HCT116 (cell line): ENCODE measurements at regions not wholly inside any gene's neighbourhood (a gene's known extent, or its start where the extent isn't known, plus 50 kb on each side); places are given as distances from the start of the nearest gene placed in this dataset.

Source experiments
- ATAC-seq: fragments of 200-7000 bp; cut with Tn5 transposase; 2 replicates; pipeline ENCODE4 v1.9.1; 2020; ENCODE audit warnings: mild to moderate bottlenecking, moderate library complexity
- BruUV-seq: library from RNA; stranded (reverse); fragments of 400-500 nt; replicated peaks from 2 replicates; lab custom pipeline; 2021; lab: Mats Ljungman, UMichigan
- CTCF ChIA-PET: fragments of 300-600 bp; sonication (Branson Sonifier 250); formaldehyde crosslinking; loops from one replicate; lab custom pipeline; 2021; ENCODE audit warnings: antibody characterized with exemption; lab: Charles Lee
- POLR2A ChIA-PET: fragments of 300-600, 350-600 bp; sonication (Branson Sonifier 250); formaldehyde crosslinking; loops from one replicate; lab custom pipeline; 2021; ENCODE audit warnings: antibody characterized with exemption; lab: Charles Lee
- RAD21 ChIA-PET, 2 experiments: fragments of 300-600 bp; sonication (Branson Sonifier 250); formaldehyde crosslinking; loops; one replicate each; lab custom pipeline; 2023; ENCODE audit warnings: low total read pairs in 2 of 2; ENCODE audit not compliant: uncharacterized antibody in 2 of 2, unreplicated experiment in 2 of 2, low non-redundant PET in 1 of 2; lab: Charles Lee
- DNase-seq: peaks from one replicate; pipeline ENCODE4 v3.0.0-alpha.2; 2010; ENCODE audit warnings: low read depth, low spot score
- H2AFZ ChIP-seq: fragments of 200-600 bp; shearing (Covaris generic), sonication (generic); 2 replicates; pipeline ENCODE4 v1.6.1; 2017; ENCODE audit warnings: low read depth, mixed run types, mixed read lengths, antibody characterized with exemption, low read length; ENCODE audit not compliant: poor library complexity, severe bottlenecking
- H3K27ac ChIP-seq: 2 replicates; pipeline ENCODE4 v1.5.1; 2012; ENCODE audit warnings: low read depth, low read length
- H3K27me3 ChIP-seq: fragments of 200-600 bp; sonication (generic); 2 replicates; pipeline ENCODE4 v1.6.1; 2016; ENCODE audit warnings: mixed run types, low read length, mixed read lengths; ENCODE audit not compliant: insufficient read depth
- H3K36me3 ChIP-seq, 2 experiments: fragments of 200-500 bp in 1 of 2; fragments of 200-600 bp in 1 of 2; sonication (Bioruptor generic) in 1 of 2; sonication (generic) in 1 of 2; 2 replicates each; pipeline versions ENCODE4 v1.5.1 to v1.6.1; 2014 to 2016; ENCODE audit warnings: low read length in 2 of 2, inconsistent platforms in 1 of 2, mixed read lengths in 1 of 2, mixed run types in 1 of 2; ENCODE audit not compliant: insufficient read depth in 2 of 2, control insufficient read depth in 1 of 2
- H3K4me1 ChIP-seq, 2 experiments: fragments of 200-600 bp in 1 of 2; sonication (generic) in 1 of 2; 2 replicates each; pipeline versions ENCODE4 v1.5.1 to v1.6.1; 2012 to 2017; ENCODE audit warnings: low read length in 2 of 2, inconsistent platforms in 1 of 2, mild to moderate bottlenecking in 1 of 2, mixed read lengths in 1 of 2, mixed run types in 1 of 2, moderate library complexity in 1 of 2; ENCODE audit not compliant: insufficient read depth in 2 of 2, control insufficient read depth in 1 of 2
- H3K4me2 ChIP-seq: fragments of 200-600 bp; sonication (generic); 2 replicates; pipeline ENCODE4 v1.6.1; 2017; ENCODE audit warnings: mixed run types, low read length, mixed read lengths
- H3K4me3 ChIP-seq, 2 experiments: fragments of 200-600 bp in 1 of 2; sonication (generic) in 1 of 2; replicated peaks in 1 of 2; 2 replicates each; pipeline ENCODE4 v1.5.1; 2011 to 2016; ENCODE audit warnings: low read length in 2 of 2, control low read depth in 1 of 2, low read depth in 1 of 2, mild to moderate bottlenecking in 1 of 2, mixed read lengths in 1 of 2, mixed run types in 1 of 2
- H3K79me2 ChIP-seq: fragments of 200-600 bp; sonication (generic); 2 replicates; pipeline ENCODE4 v1.6.1; 2017; ENCODE audit warnings: mild to moderate bottlenecking, mixed run types, low read length, moderate library complexity, mixed read lengths; ENCODE audit not compliant: insufficient read depth
- H3K9ac ChIP-seq: fragments of 200-600 bp; sonication (generic); 2 replicates; pipeline ENCODE4 v1.6.1; 2016; ENCODE audit warnings: low read length, mixed read lengths
- H3K9me2 ChIP-seq: fragments of 200-600 bp; sonication (generic), shearing (Covaris generic); 2 replicates; pipeline ENCODE4 v1.6.1; 2017; ENCODE audit warnings: mixed run types, mild to moderate bottlenecking, moderate library complexity; ENCODE audit not compliant: insufficient read depth
- H3K9me3 ChIP-seq, 2 experiments: fragments of 200-500 bp in 1 of 2; fragments of 200-600 bp in 1 of 2; sonication (Bioruptor generic) in 1 of 2; sonication (generic) in 1 of 2; 2 replicates each; pipeline ENCODE4 v1.6.1; 2014 to 2017; ENCODE audit warnings: low read length in 2 of 2, mixed read lengths in 2 of 2, inconsistent platforms in 1 of 2, low read depth in 1 of 2, mild to moderate bottlenecking in 1 of 2, mixed run types in 1 of 2, moderate library complexity in 1 of 2; ENCODE audit not compliant: control insufficient read depth in 1 of 2, insufficient read depth in 1 of 2
- H4K20me1 ChIP-seq: fragments of 200-600 bp; sonication (generic), shearing (Covaris generic); 2 replicates; pipeline ENCODE4 v1.6.1; 2017; ENCODE audit warnings: mixed run types, mild to moderate bottlenecking, moderate library complexity; ENCODE audit not compliant: insufficient read depth
- ATF3 ChIP-seq: IDR thresholded peaks from 2 replicates; pipeline ENCODE4 v1.6.1; 2012
- CBX3 ChIP-seq: IDR thresholded peaks from 2 replicates; pipeline ENCODE4 v1.6.1; 2012; ENCODE audit warnings: low read depth
- CTCF ChIP-seq, 3 experiments: fragments of 200-600 bp in 1 of 3; sonication (generic) in 1 of 3; IDR thresholded peaks in 2 of 3; conservative IDR thresholded peaks in 1 of 3; 2 replicates each; pipeline ENCODE4 v1.5.1; 2012 to 2017; ENCODE audit warnings: low read depth in 2 of 3, low read length in 2 of 3, antibody characterized with exemption in 1 of 3, borderline replicate concordance in 1 of 3, control low read depth in 1 of 3, mild to moderate bottlenecking in 1 of 3, mixed read lengths in 1 of 3, mixed run types in 1 of 3, moderate library complexity in 1 of 3; ENCODE audit not compliant: insufficient read depth in 1 of 3
- EGR1 ChIP-seq: IDR thresholded peaks from 2 replicates; pipeline ENCODE4 v1.6.1; 2012; ENCODE audit warnings: low read depth
- ELF1 ChIP-seq: IDR thresholded peaks from 2 replicates; pipeline ENCODE4 v1.6.1; 2012; ENCODE audit warnings: low read depth, borderline replicate concordance
- FOSL1 ChIP-seq: IDR thresholded peaks from 2 replicates; pipeline ENCODE4 v1.6.1; 2012; ENCODE audit warnings: low read depth
- POLR2AphosphoS5 ChIP-seq: IDR thresholded peaks from 2 replicates; pipeline ENCODE4 v1.6.1; 2011; ENCODE audit warnings: mild to moderate bottlenecking, low read depth, low read length, moderate library complexity
- SRF ChIP-seq: IDR thresholded peaks from 2 replicates; pipeline ENCODE4 v1.6.1; 2012; ENCODE audit warnings: low read depth
- YY1 ChIP-seq: IDR thresholded peaks from 2 replicates; pipeline ENCODE4 v1.6.1; 2011; ENCODE audit warnings: low read length, low read depth, moderate library complexity, mild to moderate bottlenecking; ENCODE audit not compliant: insufficient replicate concordance; ENCODE audit errors: extremely low read depth
- ZBTB33 ChIP-seq: IDR thresholded peaks from 2 replicates; pipeline ENCODE4 v1.6.1; 2011; ENCODE audit warnings: mild to moderate bottlenecking, low read length, moderate library complexity; ENCODE audit not compliant: insufficient replicate concordance; ENCODE audit errors: extremely low read depth
- intact Hi-C: fragments of 100-400 bp; cut with micrococcal nuclease; formaldehyde crosslinking; loops from 2 replicates; pipeline ENCODE4 v1.10.0; 2022

- Histone ChIP-seq H3K4me3 (no peak overlapping the region), H4K20me1 (no peaks in the 10 kb centered on the region), H3K4me1 (peaks cover 0 to 29% of the 10 kb centered on the region in 2 experiments; a peak in 2 of 4 replicates), H3K27ac (no peak overlapping the region), H3K4me2 (peak overlapping the region; percentile 23), H3K27me3 (no peaks in the 10 kb centered on the region), H2AFZ (no peak overlapping the region), H3K9ac (no peak overlapping the region), H3K9me2 (no peaks in the 10 kb centered on the region), H3K79me2 (no peaks in the 10 kb centered on the region), H3K9me3 (no peaks in the 10 kb centered on the region), H3K36me3 (no peaks in the 10 kb centered on the region)
- no TSS peak for BruUV-seq
- CTCF ChIA-PET = no interaction called here
- ATAC-seq (no peak), DNase-seq (no peak)
- RAD21 ChIA-PET = no interaction called here
- intact Hi-C loops = loop anchor here (10.0 kb wide), 1 partner anchor 57 kb away; no protein-coding TSS in a partner anchor
- TF ChIP-seq CTCF (IDR thresholded peaks at IDR 0.05 in 2 of 3, conservative IDR thresholded peaks at IDR 0.05 in 1 of 3; ENCODE audit: borderline replicate concordance in 1 of 3, insufficient read depth in 1 of 3, low read depth in 2 of 3, low read length in 2 of 3) = no peak
- no peak for TF ChIP-seq ATF3
- TF ChIP-seq YY1 = peak; percentile 51
- TF ChIP-seq ZBTB33 = no peak
- no peak for TF ChIP-seq POLR2AphosphoS5
- TF ChIP-seq FOSL1 = peak; percentile 37
- no peak for TF ChIP-seq EGR1
- no peak for TF ChIP-seq SRF
- TF ChIP-seq CBX3 = peak; percentile 37; the same call in 1 of the 2 replicates
- TF ChIP-seq ELF1 = no peak
- POLR2A ChIA-PET = no interaction called here
These were observed 196.1 kb upstream of the CAMK1G start for GRCh38 chr1:209387271-209387968.
